ENCODE measurements at regions not wholly inside any gene's neighbourhood (a gene's known extent, or its start where the extent isn't known, plus 50 kb on each side); places are given as distances from the start of the nearest gene placed in this dataset.

DNA sequence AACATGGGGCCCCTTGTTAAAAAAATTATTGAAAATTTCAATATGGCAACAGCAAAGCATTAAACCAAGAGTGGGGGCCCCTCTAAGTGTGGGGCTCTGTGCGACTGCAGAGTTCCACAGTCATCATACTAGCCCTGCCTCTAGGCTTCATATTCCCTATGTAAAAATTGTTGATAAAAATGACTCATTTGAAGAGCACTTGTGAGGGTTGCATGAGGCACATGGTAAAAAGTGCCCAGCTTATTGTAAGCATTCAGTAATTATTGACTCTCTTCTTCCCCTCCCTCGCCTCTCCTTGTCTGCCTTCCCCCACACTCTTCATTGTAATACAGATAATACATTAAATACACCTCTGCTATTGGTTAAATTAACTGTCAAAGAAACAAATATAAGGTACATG lies 86.7 kb upstream of the PTBP2 start:
- in situ Hi-C loops (cut with MboI; ENCODE audit: low sequenced_read_pairs), result no loop called here

DNA sequence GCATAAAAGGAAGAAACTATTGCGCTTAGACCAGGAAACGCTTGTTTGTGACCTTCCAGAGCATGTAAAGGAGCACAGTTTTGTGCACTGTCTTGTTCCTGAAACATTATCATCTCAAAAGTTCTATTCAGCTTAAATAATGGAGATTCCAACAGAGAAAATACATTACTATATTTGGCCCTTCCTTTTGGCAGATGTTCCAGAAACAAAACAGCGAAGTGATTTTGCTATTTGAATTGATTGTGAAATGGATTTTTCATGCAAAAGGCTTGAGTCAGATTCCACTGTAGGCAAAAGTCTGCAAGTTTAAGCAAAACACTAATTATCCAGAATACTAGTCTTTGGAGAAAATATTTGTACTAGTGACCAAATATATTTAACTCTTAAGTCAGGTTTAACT lies 80.3 kb upstream of the PTBP2 start:
- in situ Hi-C loops (cut with MboI; ENCODE audit: low sequenced_read_pairs), result no loop called here

DNA sequence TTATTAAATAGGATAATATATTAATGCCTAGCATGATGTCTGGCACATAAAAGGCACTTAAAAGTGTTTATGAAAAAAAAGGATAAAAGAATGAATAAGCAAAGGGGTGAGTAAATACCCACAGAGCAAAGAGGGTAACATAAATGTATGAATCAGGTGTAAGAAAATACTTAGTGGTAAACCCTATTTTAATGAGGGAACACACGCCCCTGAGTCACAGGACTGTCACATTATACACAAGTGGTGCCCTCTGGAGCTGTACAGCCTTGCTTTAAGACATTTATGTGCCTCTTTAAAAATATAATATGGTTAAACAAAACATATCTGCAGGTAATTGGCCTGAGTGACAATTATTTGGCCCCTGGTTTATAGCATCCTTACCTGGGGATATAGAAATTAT lies 78.1 kb upstream of the PTBP2 start:
- in situ Hi-C loops (cut with MboI; ENCODE audit: low sequenced_read_pairs), result no loop called here

DNA sequence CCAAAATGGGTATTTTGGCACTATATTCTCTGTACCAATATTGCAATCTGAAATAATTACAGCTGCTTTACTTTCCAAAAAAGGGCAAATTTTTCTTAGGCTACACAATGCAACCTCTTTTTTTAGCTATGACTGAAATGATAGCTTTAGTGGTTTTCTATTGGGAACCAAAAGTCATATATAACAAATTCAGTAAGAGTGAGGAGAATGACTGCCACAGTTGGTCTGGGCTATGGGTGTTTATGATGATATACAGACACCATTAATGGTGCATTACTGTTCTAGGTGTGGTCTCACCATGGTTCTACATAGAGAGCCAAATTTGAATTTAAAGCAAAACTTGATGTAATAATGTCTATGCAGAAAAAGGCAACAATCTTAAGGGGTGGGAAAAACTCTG lies 72.3 kb upstream of the PTBP2 start:
- in situ Hi-C loops (cut with MboI; ENCODE audit: low sequenced_read_pairs), result no loop called here

DNA sequence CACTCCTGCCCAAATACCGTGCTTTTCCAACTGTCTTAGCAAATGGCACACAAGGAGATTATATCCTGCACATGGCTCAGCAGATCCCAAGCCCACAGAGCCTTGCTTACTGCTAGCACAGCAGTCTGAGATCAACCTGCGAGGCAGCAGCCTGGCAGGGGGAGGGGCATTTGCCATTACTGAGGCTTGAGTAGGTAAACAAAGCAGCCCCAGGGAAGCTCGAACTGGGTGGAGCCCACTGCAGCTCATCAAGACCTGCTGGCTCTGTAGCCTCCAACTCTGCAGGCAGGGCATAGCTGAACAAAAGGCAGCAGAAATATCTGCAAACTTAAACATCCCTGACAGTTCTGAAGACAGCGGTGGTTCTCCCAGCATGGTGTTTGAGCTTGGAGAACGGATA lies 70.1 kb upstream of the PTBP2 start:
- in situ Hi-C loops (cut with MboI; ENCODE audit: low sequenced_read_pairs), result no loop called here

DNA sequence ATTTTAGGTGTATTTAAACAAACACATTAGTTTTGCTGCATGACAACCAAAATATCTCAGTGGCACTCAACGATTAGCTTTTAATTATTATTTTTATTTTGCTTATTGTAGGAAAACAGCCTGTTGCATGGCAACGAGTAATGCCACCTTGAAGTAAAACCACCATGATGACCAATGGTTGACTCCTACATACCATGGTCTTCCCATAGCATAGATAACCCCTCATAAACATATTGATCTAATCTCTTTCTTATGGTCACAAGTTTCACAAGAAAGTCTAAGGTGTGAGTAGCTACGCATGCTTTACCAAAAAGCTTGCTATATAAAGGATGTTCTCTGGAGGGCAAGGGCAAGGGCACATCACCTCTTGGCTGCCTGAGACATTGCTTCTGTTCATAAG lies 61.5 kb upstream of the PTBP2 start:
- in situ Hi-C loops (cut with MboI; ENCODE audit: low sequenced_read_pairs), result no loop called here

DNA sequence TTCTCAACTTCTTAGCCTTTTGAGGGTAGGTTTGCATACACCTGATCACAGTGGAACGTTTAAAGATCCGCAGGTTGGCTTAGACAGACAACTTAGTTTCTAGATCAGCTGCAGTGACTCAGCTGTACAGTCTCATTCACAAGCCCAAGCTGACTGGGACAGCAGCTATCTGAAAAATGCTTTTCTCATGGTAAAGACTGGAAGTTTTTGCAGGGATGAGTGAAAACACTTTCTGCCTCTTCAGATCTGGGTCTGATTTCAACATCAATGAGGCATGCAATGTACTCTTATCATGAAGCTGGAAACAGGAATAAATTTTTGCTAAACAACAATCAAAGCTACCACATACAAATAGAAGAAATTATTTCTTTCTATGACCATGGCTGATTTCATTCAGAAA lies 61.1 kb upstream of the PTBP2 start:
- in situ Hi-C loops (cut with MboI; ENCODE audit: low sequenced_read_pairs), result no loop called here
